BLaER1 treated with 17β-estradiol and CSF1 and Interleukin-3, amounts not matched to agents 10 nM and 100 nM (cell line): ENCODE measurements at regions not wholly inside any gene's neighbourhood (a gene's known extent, or its start where the extent isn't known, plus 50 kb on each side); places are given as distances from the start of the nearest gene placed in this dataset.
"Not testable (repeated sequence)": the region's sequence is repeated elsewhere in the genome, so short reads cannot be mapped to it uniquely, and the experiment has no call there.

Experiments
- H3K27ac ChIP-seq, 11 experiments: shearing (Covaris generic); formaldehyde crosslinking; 2 replicates each; pipeline ENCODE4 v1.8.1; 2022
- H3K27me3 ChIP-seq, 11 experiments: shearing (Covaris generic); formaldehyde crosslinking; 2 replicates each; pipeline ENCODE4 v1.8.1; 2022
- H3K36me3 ChIP-seq, 11 experiments: shearing (Covaris generic); formaldehyde crosslinking; 2 replicates each; pipeline ENCODE4 v1.8.1; 2022
- H3K4me1 ChIP-seq, 10 experiments: shearing (Covaris generic); formaldehyde crosslinking; 2 replicates each; pipeline ENCODE4 v1.8.1; 2022
- H3K4me2 ChIP-seq, 11 experiments: shearing (Covaris generic); formaldehyde crosslinking; 2 replicates each; pipeline ENCODE4 v1.8.1; 2022
- H3K4me3 ChIP-seq, 10 experiments: shearing (Covaris generic); formaldehyde crosslinking; 2 replicates each; pipeline ENCODE4 v1.8.1; 2022
- H3K9ac ChIP-seq, 11 experiments: shearing (Covaris generic); formaldehyde crosslinking; 2 replicates each; pipeline ENCODE4 v1.8.1; 2022
- H3K9me3 ChIP-seq, 11 experiments: shearing (Covaris generic); formaldehyde crosslinking; replicated peaks in 1 of 11; 2 replicates each; pipeline ENCODE4 v1.8.1; 2022
- H4K20me1 ChIP-seq, 11 experiments: shearing (Covaris generic); formaldehyde crosslinking; 2 replicates each; pipeline ENCODE4 v1.8.1; 2022
- Cebpa-rat ChIP-seq, 11 experiments: shearing (Covaris generic); IDR thresholded peaks; 2 replicates each; pipeline ENCODE4 v1.8.1; 2022

GRCh38 chrX:12042615-12043014 lies 95.7 kb upstream of the FRMPD4 start:
- peaks cover 0 to 3% (median 0%) of the 10 kb centered on the region in 11 experiments; a peak in 6 of 22 replicates for H3K9me3 ChIP-seq
- H4K20me1 ChIP-seq = no peaks in the 10 kb centered on the region
- TF ChIP-seq Cebpa-rat (IDR thresholded peaks at IDR 0.05) = no peak
- peaks cover 53 to 95% (median 79%) of the 10 kb centered on the region in 11 experiments for H3K27me3 ChIP-seq
- H3K4me2 ChIP-seq = no peak overlapping the region
- no peak overlapping the region for H3K27ac ChIP-seq
- H3K9ac ChIP-seq = no peak overlapping the region
- H3K4me1 ChIP-seq = no peaks in the 10 kb centered on the region
- no peak overlapping the region for H3K4me3 ChIP-seq
- no peaks in the 10 kb centered on the region for H3K36me3 ChIP-seq

GRCh38 chrX:12052109-12052508 lies 86.2 kb upstream of the FRMPD4 start:
- no peaks in the 10 kb centered on the region; a peak in 1 of 22 replicates for H4K20me1 ChIP-seq
- no peak overlapping the region for H3K27ac ChIP-seq
- no peak overlapping the region for H3K9ac ChIP-seq
- peaks cover 65 to 98% (median 89%) of the 10 kb centered on the region in 11 experiments for H3K27me3 ChIP-seq
- no peaks in the 10 kb centered on the region for H3K36me3 ChIP-seq
- H3K4me1 ChIP-seq = no peaks in the 10 kb centered on the region
- H3K4me2 ChIP-seq = no peak overlapping the region
- H3K4me3 ChIP-seq = no peak overlapping the region
- peaks cover 8 to 20% (median 12%) of the 10 kb centered on the region in 11 experiments; a peak in 15 of 22 replicates for H3K9me3 ChIP-seq
- no peak for TF ChIP-seq Cebpa-rat (IDR thresholded peaks at IDR 0.05)

DNA sequence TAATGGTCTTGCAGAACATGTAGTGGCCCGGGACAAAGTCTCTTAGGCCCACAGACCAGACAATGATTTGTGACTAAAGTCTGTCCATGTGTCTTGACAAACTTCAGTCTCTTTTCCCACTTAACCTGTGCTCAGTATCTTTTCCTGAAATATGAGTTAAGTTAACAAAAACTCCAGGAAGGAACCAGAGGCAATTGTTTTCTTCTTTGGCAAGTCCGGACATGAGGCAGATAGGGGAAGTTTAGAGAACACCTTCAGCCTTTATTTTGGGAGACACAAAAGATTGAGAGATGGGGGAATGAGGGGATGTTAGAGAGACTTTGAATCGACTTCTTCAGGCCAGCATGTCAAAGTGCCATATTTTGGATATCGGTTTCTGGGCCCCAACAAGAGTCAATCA lies 80.2 kb upstream of the FRMPD4 start:
- Histone ChIP-seq H3K9me3 (no peaks in the 10 kb centered on the region), H3K4me3 (no peak overlapping the region), H3K36me3 (no peaks in the 10 kb centered on the region), H3K4me2 (no peak overlapping the region), H3K9ac (no peak overlapping the region), H3K4me1 (no peaks in the 10 kb centered on the region), H3K27ac (no peak overlapping the region), H3K27me3 (peaks cover 81 to 100% (median 96%) of the 10 kb centered on the region in 11 experiments), H4K20me1 (peaks cover 0 to 3% (median 0%) of the 10 kb centered on the region in 11 experiments; a peak in 2 of 22 replicates)
- no peak for TF ChIP-seq Cebpa-rat (IDR thresholded peaks at IDR 0.05)

GRCh38 chrX:12060489-12061260 lies 77.6 kb upstream of the FRMPD4 start:
- H3K4me3 ChIP-seq = no peak overlapping the region
- H3K27ac ChIP-seq = no peak overlapping the region
- no peak overlapping the region for H3K9ac ChIP-seq
- H4K20me1 ChIP-seq = peaks cover 0 to 3% (median 0%) of the 10 kb centered on the region in 11 experiments; a peak in 2 of 22 replicates
- H3K36me3 ChIP-seq = no peaks in the 10 kb centered on the region
- H3K27me3 ChIP-seq = peaks cover 76 to 100% (median 90%) of the 10 kb centered on the region in 11 experiments
- no peaks in the 10 kb centered on the region for H3K4me1 ChIP-seq
- no peak overlapping the region for H3K4me2 ChIP-seq
- no peaks in the 10 kb centered on the region for H3K9me3 ChIP-seq
- no peak for TF ChIP-seq Cebpa-rat (IDR thresholded peaks at IDR 0.05)

DNA sequence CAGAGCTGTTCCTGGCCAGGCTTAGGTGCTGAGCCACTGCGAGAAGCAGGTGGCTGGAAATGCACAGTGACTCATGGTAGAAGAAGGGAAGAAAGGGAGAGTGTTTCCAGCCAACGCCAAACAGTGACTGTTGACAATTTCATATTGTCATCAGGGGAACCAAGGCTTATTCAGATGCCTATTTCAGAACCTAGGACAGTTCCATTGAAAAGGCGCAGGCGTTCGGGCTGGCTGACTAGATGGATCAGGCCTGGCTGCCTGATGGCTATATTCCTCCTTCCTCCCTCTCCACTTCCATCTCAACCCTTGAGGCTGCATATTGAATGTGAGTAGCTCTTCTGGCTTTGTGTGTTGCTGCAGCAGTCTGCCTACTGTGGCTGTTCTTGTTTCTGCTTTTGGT lies 73.0 kb upstream of the FRMPD4 start:
- H3K9ac ChIP-seq = no peak overlapping the region
- H3K27ac ChIP-seq = no peak overlapping the region
- no peaks in the 10 kb centered on the region for H3K9me3 ChIP-seq
- H3K4me3 ChIP-seq = no peak overlapping the region
- no peaks in the 10 kb centered on the region for H3K4me1 ChIP-seq
- H3K36me3 ChIP-seq = no peaks in the 10 kb centered on the region
- H3K4me2 ChIP-seq = no peak overlapping the region
- peaks cover 72 to 100% (median 87%) of the 10 kb centered on the region in 11 experiments for H3K27me3 ChIP-seq
- TF ChIP-seq Cebpa-rat (IDR thresholded peaks at IDR 0.05) = no peak
- H4K20me1 ChIP-seq = peaks cover 0 to 3% (median 0%) of the 10 kb centered on the region in 11 experiments; a peak in 3 of 22 replicates

- H3K9ac ChIP-seq = no peak overlapping the region
- TF ChIP-seq Cebpa-rat (IDR thresholded peaks at IDR 0.05) = no peak
- H3K4me1 ChIP-seq = no peaks in the 10 kb centered on the region
- H3K4me2 ChIP-seq = no peak overlapping the region
- H3K27ac ChIP-seq = no peak overlapping the region
- peaks cover 88 to 100% (median 94%) of the 10 kb centered on the region in 11 experiments for H3K27me3 ChIP-seq
- H3K4me3 ChIP-seq = no peak overlapping the region
- H3K36me3 ChIP-seq = no peaks in the 10 kb centered on the region
- H4K20me1 ChIP-seq = peaks cover 0 to 4% (median 0%) of the 10 kb centered on the region in 11 experiments; a peak in 2 of 22 replicates
- H3K9me3 ChIP-seq = no peaks in the 10 kb centered on the region
Observed at GRCh38 chrX:12076046-12076445, 62.2 kb upstream of the FRMPD4 start.

- no peaks in the 10 kb centered on the region for H3K4me1 ChIP-seq
- H3K4me2 ChIP-seq = no peak overlapping the region
- no peaks in the 10 kb centered on the region for H3K36me3 ChIP-seq
- H3K27ac ChIP-seq = no peak overlapping the region
- no peak overlapping the region for H3K9ac ChIP-seq
- H4K20me1 ChIP-seq = peaks cover 0 to 4% (median 0%) of the 10 kb centered on the region in 11 experiments; a peak in 1 of 22 replicates
- no peak for TF ChIP-seq Cebpa-rat (IDR thresholded peaks at IDR 0.05)
- H3K4me3 ChIP-seq = no peak overlapping the region
- H3K9me3 ChIP-seq = peaks cover 11 to 20% (median 16%) of the 10 kb centered on the region in 11 experiments
- H3K27me3 ChIP-seq = peaks cover 67 to 96% (median 89%) of the 10 kb centered on the region in 11 experiments
Observed at GRCh38 chrX:12080265-12080664, 58.0 kb upstream of the FRMPD4 start.

- H3K27ac ChIP-seq, H3K4me2 ChIP-seq, H4K20me1 ChIP-seq, H3K36me3 ChIP-seq, H3K4me1 ChIP-seq, H3K9ac ChIP-seq, H3K4me3 ChIP-seq: not testable (repeated sequence)
- Histone ChIP-seq H3K9me3 (peaks cover 11 to 22% (median 16%) of the 10 kb centered on the region in 11 experiments), H3K27me3 (peaks cover 56 to 96% (median 88%) of the 10 kb centered on the region in 11 experiments)
Observed at GRCh38 chrX:12082959-12083358, 55.3 kb upstream of the FRMPD4 start.
